ENCODE measurements at regions not wholly inside any gene's neighbourhood (a gene's known extent, or its start where the extent isn't known, plus 50 kb on each side); places are given as distances from the start of the nearest gene placed in this dataset.

- no peak for DNase-seq
- no peak for ATAC-seq
- 93% methylated on average over 14 of the region's 14 CpGs for WGBS (ENCODE audit: insufficient coverage)
- H3K9me3 Mint-ChIP-seq: peaks cover 3 to 6% of the 10 kb centered on the region in 2 donors
- H3K27me3 Mint-ChIP-seq (ENCODE audit: low read depth in 2 of 2): peaks cover 0 to 7% of the 10 kb centered on the region in 2 donors
- no peaks in the 10 kb centered on the region for H3K36me3 ChIP-seq (ENCODE audit: control insufficient read depth, insufficient read depth, low read length)
- no peak overlapping the region for H3K27ac ChIP-seq (ENCODE audit: low read length)
- no peaks in the 10 kb centered on the region for H3K4me1 ChIP-seq (ENCODE audit: control insufficient read depth, insufficient read depth, low read length)
- H3K4me3 ChIP-seq (ENCODE audit: low read length): no peak overlapping the region
- intact Hi-C loops (cut with micrococcal nuclease): no loop called here
- H3K4me1 Mint-ChIP-seq: peaks cover 21 to 26% of the 10 kb centered on the region in 2 donors
- H3K27me3 ChIP-seq (ENCODE audit: control insufficient read depth, insufficient read depth, low read length): no peaks in the 10 kb centered on the region
- no peak overlapping the region for H3K4me3 Mint-ChIP-seq
- no peak overlapping the region for H3K27ac Mint-ChIP-seq
- H3K9me3 ChIP-seq (ENCODE audit: control insufficient read depth, insufficient read depth, low read length): no peaks in the 10 kb centered on the region
- no peaks in the 10 kb centered on the region for H3K36me3 Mint-ChIP-seq
- no peak for TF ChIP-seq CTCF (IDR thresholded peaks at IDR 0.05)
Measured at GRCh38 chr1:234709473-234710228, 99.7 kb upstream of the IRF2BP2 start.

- no peak overlapping the region for H3K4me3 ChIP-seq (ENCODE audit: low read length)
- no peaks in the 10 kb centered on the region for H3K27me3 ChIP-seq (ENCODE audit: control insufficient read depth, insufficient read depth, low read length)
- no peaks in the 10 kb centered on the region for H3K4me1 ChIP-seq (ENCODE audit: control insufficient read depth, insufficient read depth, low read length)
- WGBS (ENCODE audit: insufficient coverage): 88% methylated on average over 9 of the region's 9 CpGs
- no peak for TF ChIP-seq CTCF (IDR thresholded peaks at IDR 0.05)
- H3K36me3 Mint-ChIP-seq: no peaks in the 10 kb centered on the region
- H3K4me1 Mint-ChIP-seq: peaks cover 21 to 26% of the 10 kb centered on the region in 2 donors
- H3K27ac Mint-ChIP-seq: peak overlapping the region in 1 of 2 donors; percentile 29
- H3K27me3 Mint-ChIP-seq (ENCODE audit: low read depth in 2 of 2): peaks cover 2 to 9% of the 10 kb centered on the region in 2 donors
- intact Hi-C loops (cut with micrococcal nuclease): no loop called here
- no peaks in the 10 kb centered on the region for H3K9me3 ChIP-seq (ENCODE audit: control insufficient read depth, insufficient read depth, low read length)
- no peak overlapping the region for H3K4me3 Mint-ChIP-seq
- H3K27ac ChIP-seq (ENCODE audit: low read length): no peak overlapping the region
- H3K9me3 Mint-ChIP-seq: peaks cover 3 to 6% of the 10 kb centered on the region in 2 donors
- ATAC-seq: peak in 1 of 3 donors; percentile 34
- no peak for DNase-seq
- no peaks in the 10 kb centered on the region for H3K36me3 ChIP-seq (ENCODE audit: control insufficient read depth, insufficient read depth, low read length)
Measured at GRCh38 chr1:234708700-234709395, 98.9 kb upstream of the IRF2BP2 start.

GRCh38 chr1:234707641-234708040 lies 97.7 kb upstream of the IRF2BP2 start:
- WGBS (ENCODE audit: insufficient coverage): 100% methylated on average over 1 of the region's 1 CpG
- intact Hi-C loops (cut with micrococcal nuclease): no loop called here
- H3K9me3 Mint-ChIP-seq: peaks cover 3 to 6% of the 10 kb centered on the region in 2 donors

More at GRCh38 chr1:234707641-234708040, 97.7 kb upstream of the IRF2BP2 start:
- Mint-ChIP-seq H3K27me3 (ENCODE audit: low read depth in 2 of 2) (peaks cover 12% of the 10 kb centered on the region in 2 donors), H3K27ac (no peak overlapping the region), H3K4me3 (no peak overlapping the region), H3K4me1 (peaks cover 21 to 26% of the 10 kb centered on the region in 2 donors), H3K36me3 (no peaks in the 10 kb centered on the region)
- Histone ChIP-seq H3K4me3 (ENCODE audit: low read length) (no peak overlapping the region), H3K27me3 (ENCODE audit: control insufficient read depth, insufficient read depth, low read length) (no peaks in the 10 kb centered on the region), H3K9me3 (ENCODE audit: control insufficient read depth, insufficient read depth, low read length) (no peaks in the 10 kb centered on the region), H3K4me1 (ENCODE audit: control insufficient read depth, insufficient read depth, low read length) (no peaks in the 10 kb centered on the region), H3K27ac (ENCODE audit: low read length) (no peak overlapping the region), H3K36me3 (ENCODE audit: control insufficient read depth, insufficient read depth, low read length) (no peaks in the 10 kb centered on the region)
- ATAC-seq (no peak), DNase-seq (no peak)
- no peak for TF ChIP-seq CTCF (IDR thresholded peaks at IDR 0.05)
